Nephron (organoid): ENCODE measurements at regions not wholly inside any gene's neighbourhood (a gene's known extent, or its start where the extent isn't known, plus 50 kb on each side); places are given as distances from the start of the nearest gene placed in this dataset.

Experiments
- H3K27ac Mint-ChIP-seq, 3 experiments: 2 replicates each; pipeline ENCODE4 v1.8.0; 2020; ENCODE audit warnings: mixed read lengths in 3 of 3, mild to moderate bottlenecking in 2 of 3, moderate library complexity in 1 of 3
- H3K27me3 Mint-ChIP-seq: 2 replicates; pipeline ENCODE4 v1.8.0; 2021; ENCODE audit warnings: low read depth, mild to moderate bottlenecking, moderate library complexity, mixed read lengths
- H3K36me3 Mint-ChIP-seq: 2 replicates; pipeline ENCODE4 v1.8.0; 2020; ENCODE audit warnings: low read depth, mixed read lengths
- H3K4me1 Mint-ChIP-seq: 2 replicates; pipeline ENCODE4 v1.8.0; 2020; ENCODE audit warnings: mixed read lengths
- H3K4me3 Mint-ChIP-seq, 3 experiments: 2 replicates each; pipeline ENCODE4 v1.8.0; 2020; ENCODE audit warnings: mild to moderate bottlenecking in 3 of 3, mixed read lengths in 3 of 3, moderate library complexity in 2 of 3
- H3K9me3 Mint-ChIP-seq: 2 replicates; pipeline ENCODE4 v1.8.0; 2020; ENCODE audit warnings: mixed read lengths
- CTCF ChIP-seq, 3 experiments: fragments of 200-600 bp; sonication (generic); IDR thresholded peaks; one replicate each; pipeline ENCODE4 v1.5.0; 2021; ENCODE audit warnings: antibody characterized with exemption in 3 of 3; ENCODE audit not compliant: unreplicated experiment in 3 of 3

- H3K4me3 Mint-ChIP-seq: no peak overlapping the region
- no peak for TF ChIP-seq CTCF (IDR thresholded peaks at IDR 0.05; ENCODE audit: unreplicated experiment in 3 of 3)
- no peaks in the 10 kb centered on the region for H3K36me3 Mint-ChIP-seq
- peaks cover 12% of the 10 kb centered on the region for H3K9me3 Mint-ChIP-seq
- no peak overlapping the region for H3K27ac Mint-ChIP-seq
- H3K4me1 Mint-ChIP-seq: no peaks in the 10 kb centered on the region
- H3K27me3 Mint-ChIP-seq: peaks cover 4% of the 10 kb centered on the region
Observed at GRCh38 chr3:189058071-189058470, 113.7 kb upstream of the TPRG1 start.

- H3K36me3 Mint-ChIP-seq: no peaks in the 10 kb centered on the region
- H3K4me1 Mint-ChIP-seq: no peaks in the 10 kb centered on the region
- TF ChIP-seq CTCF (IDR thresholded peaks at IDR 0.05; ENCODE audit: unreplicated experiment in 3 of 3): no peak
- peaks cover 21% of the 10 kb centered on the region for H3K9me3 Mint-ChIP-seq
- H3K27ac Mint-ChIP-seq: no peak overlapping the region
- peaks cover 3% of the 10 kb centered on the region for H3K27me3 Mint-ChIP-seq
- H3K4me3 Mint-ChIP-seq: no peak overlapping the region
Observed at GRCh38 chr3:189070965-189071364, 100.8 kb upstream of the TPRG1 start.

- Mint-ChIP-seq H3K36me3 (no peaks in the 10 kb centered on the region), H3K4me3 (no peak overlapping the region), H3K27ac (no peak overlapping the region), H3K4me1 (no peaks in the 10 kb centered on the region), H3K27me3 (peaks cover 3% of the 10 kb centered on the region), H3K9me3 (peaks cover 17% of the 10 kb centered on the region)
- TF ChIP-seq CTCF (IDR thresholded peaks at IDR 0.05; ENCODE audit: unreplicated experiment in 3 of 3): no peak
Observed at GRCh38 chr3:189071446-189071845, 100.3 kb upstream of the TPRG1 start.

- no peaks in the 10 kb centered on the region for H3K9me3 Mint-ChIP-seq
- H3K4me3 Mint-ChIP-seq: no peak overlapping the region
- H3K36me3 Mint-ChIP-seq: no peaks in the 10 kb centered on the region
- TF ChIP-seq CTCF (IDR thresholded peaks at IDR 0.05; ENCODE audit: unreplicated experiment in 3 of 3): no peak
- no peaks in the 10 kb centered on the region for H3K27me3 Mint-ChIP-seq
- H3K4me1 Mint-ChIP-seq: no peaks in the 10 kb centered on the region
- no peak overlapping the region for H3K27ac Mint-ChIP-seq
Observed at GRCh38 chr3:189076449-189076848, 95.3 kb upstream of the TPRG1 start.

- no peaks in the 10 kb centered on the region for H3K27me3 Mint-ChIP-seq
- H3K27ac Mint-ChIP-seq: no peak overlapping the region
- H3K4me3 Mint-ChIP-seq: no peak overlapping the region
- no peaks in the 10 kb centered on the region for H3K4me1 Mint-ChIP-seq
- peaks cover under 1% of the 10 kb centered on the region for H3K9me3 Mint-ChIP-seq
- H3K36me3 Mint-ChIP-seq: no peaks in the 10 kb centered on the region
- no peak for TF ChIP-seq CTCF (IDR thresholded peaks at IDR 0.05; ENCODE audit: unreplicated experiment in 3 of 3)
Observed at GRCh38 chr3:189080745-189081144, 91.0 kb upstream of the TPRG1 start.

- no peaks in the 10 kb centered on the region for H3K36me3 Mint-ChIP-seq
Observed at GRCh38 chr3:189082666-189083427, 88.9 kb upstream of the TPRG1 start.

More at GRCh38 chr3:189082666-189083427, 88.9 kb upstream of the TPRG1 start:
- Mint-ChIP-seq H3K27ac (no peak overlapping the region), H3K4me3 (no peak overlapping the region), H3K27me3 (no peaks in the 10 kb centered on the region), H3K4me1 (no peaks in the 10 kb centered on the region), H3K9me3 (peaks cover 3% of the 10 kb centered on the region)
- TF ChIP-seq CTCF (IDR thresholded peaks at IDR 0.05; ENCODE audit: unreplicated experiment in 3 of 3): no peak
